ENCODE measurements at regions not wholly inside any gene's neighbourhood (a gene's known extent, or its start where the extent isn't known, plus 50 kb on each side); places are given as distances from the start of the nearest gene placed in this dataset.

GRCh38 chr5:7957329-7957728 lies 88.4 kb downstream of the MTRR start:
- TF ChIP-seq CTCF (optimal IDR thresholded peaks at IDR 0.05 in 1 of 3, IDR thresholded peaks at IDR 0.05 in 1 of 3, conservative IDR thresholded peaks at IDR 0.05 in 1 of 3; ENCODE audit: extremely low read depth in 1 of 3, insufficient read depth in 2 of 3, low read length in 3 of 3) (no peak), EZH2 (IDR thresholded peaks at IDR 0.05; ENCODE audit: low read length) (no peak)

Data from keratinocyte (primary cell).